ENCODE measurements at regions not wholly inside any gene's neighbourhood (a gene's known extent, or its start where the extent isn't known, plus 50 kb on each side); places are given as distances from the start of the nearest gene placed in this dataset.

DNA sequence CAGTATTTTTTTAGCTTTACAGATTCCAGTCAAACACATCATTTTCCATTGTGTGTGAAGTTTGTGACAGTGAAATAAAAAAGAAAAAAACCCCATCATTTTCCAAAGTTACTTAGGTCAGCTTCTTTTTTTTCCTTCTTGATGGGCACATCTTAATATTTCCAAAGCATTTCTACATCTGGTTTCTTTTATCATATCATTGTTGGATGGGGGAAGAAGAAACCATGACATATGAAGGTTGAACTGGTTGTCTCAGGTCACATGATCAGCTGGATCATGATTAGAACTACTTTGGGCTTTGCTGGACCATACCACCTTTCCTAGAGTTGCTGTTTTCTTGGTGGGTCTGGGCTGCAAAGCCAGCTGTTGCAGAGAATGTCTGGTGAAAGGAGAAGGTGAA is 59.8 kb downstream of the FOS start:
- TF ChIP-seq, protein P1, sequence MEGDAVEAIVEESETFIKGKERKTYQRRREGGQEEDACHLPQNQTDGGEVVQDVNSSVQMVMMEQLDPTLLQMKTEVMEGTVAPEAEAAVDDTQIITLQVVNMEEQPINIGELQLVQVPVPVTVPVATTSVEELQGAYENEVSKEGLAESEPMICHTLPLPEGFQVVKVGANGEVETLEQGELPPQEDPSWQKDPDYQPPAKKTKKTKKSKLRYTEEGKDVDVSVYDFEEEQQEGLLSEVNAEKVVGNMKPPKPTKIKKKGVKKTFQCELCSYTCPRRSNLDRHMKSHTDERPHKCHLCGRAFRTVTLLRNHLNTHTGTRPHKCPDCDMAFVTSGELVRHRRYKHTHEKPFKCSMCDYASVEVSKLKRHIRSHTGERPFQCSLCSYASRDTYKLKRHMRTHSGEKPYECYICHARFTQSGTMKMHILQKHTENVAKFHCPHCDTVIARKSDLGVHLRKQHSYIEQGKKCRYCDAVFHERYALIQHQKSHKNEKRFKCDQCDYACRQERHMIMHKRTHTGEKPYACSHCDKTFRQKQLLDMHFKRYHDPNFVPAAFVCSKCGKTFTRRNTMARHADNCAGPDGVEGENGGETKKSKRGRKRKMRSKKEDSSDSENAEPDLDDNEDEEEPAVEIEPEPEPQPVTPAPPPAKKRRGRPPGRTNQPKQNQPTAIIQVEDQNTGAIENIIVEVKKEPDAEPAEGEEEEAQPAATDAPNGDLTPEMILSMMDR (IDR thresholded peaks at IDR 0.05) = no peak
- TF ChIP-seq POLR2A (IDR thresholded peaks at IDR 0.05; ENCODE audit: low read depth) (no peak), POLR2AphosphoS5 (IDR thresholded peaks at IDR 0.05) (no peak)

All from esophagus muscularis mucosa (tissue), 3 donors.